WTC11 (cell line): ENCODE measurements at regions not wholly inside any gene's neighbourhood (a gene's known extent, or its start where the extent isn't known, plus 50 kb on each side); places are given as distances from the start of the nearest gene placed in this dataset.

Source experiments
- CREB1 ChIP-seq: sonication (generic); formaldehyde crosslinking; IDR thresholded peaks from 2 replicates; pipeline ENCODE4 v1.8.0; 2023; ENCODE audit warnings: mild to moderate bottlenecking, missing genetic modification reagents
- RORB ChIP-seq: fragments of 250-450 bp; sonication (Bioruptor Pico); IDR thresholded peaks from 2 replicates; pipeline ENCODE4 v1.9.0; 2021; ENCODE audit warnings: mild to moderate bottlenecking
- TF ChIP-seq, protein P1 (sequence below): fragments of 200-600 bp; IDR thresholded peaks from 2 replicates; pipeline ENCODE4 v1.8.0; 2022; ENCODE audit warnings: antibody characterized with exemption
- TF ChIP-seq, protein P2 (sequence below): sonication (generic); formaldehyde crosslinking; IDR thresholded peaks from 2 replicates; pipeline ENCODE4 v1.8.1; 2023; ENCODE audit warnings: mild to moderate bottlenecking, missing genetic modification reagents, moderate library complexity

DNA sequence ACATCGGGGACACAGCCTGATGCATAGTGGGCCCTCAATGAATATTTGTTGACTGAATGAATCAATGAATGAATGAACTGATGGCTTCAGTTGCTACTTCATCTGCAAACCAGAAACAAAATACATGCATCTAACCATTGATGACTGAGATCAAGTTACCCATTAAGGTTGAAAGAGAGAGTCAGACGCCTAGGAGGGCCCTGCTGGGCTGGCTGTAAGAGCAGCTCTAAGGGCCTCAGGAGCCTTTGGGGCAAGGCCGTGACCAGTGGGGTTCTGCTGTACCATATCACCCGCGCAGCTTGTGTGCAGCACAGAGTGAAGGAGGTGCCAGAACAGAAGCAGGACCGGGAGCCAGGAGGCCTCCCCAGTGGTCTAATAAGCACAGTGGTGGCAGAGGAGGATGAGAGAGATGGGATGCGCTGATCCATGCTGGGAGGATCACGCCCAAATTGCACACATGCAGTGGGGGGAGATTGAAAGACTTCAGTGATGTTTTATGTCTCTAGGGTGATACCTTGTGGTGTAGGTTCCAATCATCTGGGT, 96.1 kb upstream of the KCNG1 start:
- TF ChIP-seq RORB (CRISPR knock-in tag) (no peak), CREB1 (no peak)
- TF ChIP-seq, protein P1, sequence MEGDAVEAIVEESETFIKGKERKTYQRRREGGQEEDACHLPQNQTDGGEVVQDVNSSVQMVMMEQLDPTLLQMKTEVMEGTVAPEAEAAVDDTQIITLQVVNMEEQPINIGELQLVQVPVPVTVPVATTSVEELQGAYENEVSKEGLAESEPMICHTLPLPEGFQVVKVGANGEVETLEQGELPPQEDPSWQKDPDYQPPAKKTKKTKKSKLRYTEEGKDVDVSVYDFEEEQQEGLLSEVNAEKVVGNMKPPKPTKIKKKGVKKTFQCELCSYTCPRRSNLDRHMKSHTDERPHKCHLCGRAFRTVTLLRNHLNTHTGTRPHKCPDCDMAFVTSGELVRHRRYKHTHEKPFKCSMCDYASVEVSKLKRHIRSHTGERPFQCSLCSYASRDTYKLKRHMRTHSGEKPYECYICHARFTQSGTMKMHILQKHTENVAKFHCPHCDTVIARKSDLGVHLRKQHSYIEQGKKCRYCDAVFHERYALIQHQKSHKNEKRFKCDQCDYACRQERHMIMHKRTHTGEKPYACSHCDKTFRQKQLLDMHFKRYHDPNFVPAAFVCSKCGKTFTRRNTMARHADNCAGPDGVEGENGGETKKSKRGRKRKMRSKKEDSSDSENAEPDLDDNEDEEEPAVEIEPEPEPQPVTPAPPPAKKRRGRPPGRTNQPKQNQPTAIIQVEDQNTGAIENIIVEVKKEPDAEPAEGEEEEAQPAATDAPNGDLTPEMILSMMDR, result no peak
- TF ChIP-seq, protein P2, sequence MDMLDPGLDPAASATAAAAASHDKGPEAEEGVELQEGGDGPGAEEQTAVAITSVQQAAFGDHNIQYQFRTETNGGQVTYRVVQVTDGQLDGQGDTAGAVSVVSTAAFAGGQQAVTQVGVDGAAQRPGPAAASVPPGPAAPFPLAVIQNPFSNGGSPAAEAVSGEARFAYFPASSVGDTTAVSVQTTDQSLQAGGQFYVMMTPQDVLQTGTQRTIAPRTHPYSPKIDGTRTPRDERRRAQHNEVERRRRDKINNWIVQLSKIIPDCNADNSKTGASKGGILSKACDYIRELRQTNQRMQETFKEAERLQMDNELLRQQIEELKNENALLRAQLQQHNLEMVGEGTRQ (CRISPR knock-in tag), result no peak
